Loucy (cell line): ENCODE measurements at regions not wholly inside any gene's neighbourhood (a gene's known extent, or its start where the extent isn't known, plus 50 kb on each side); places are given as distances from the start of the nearest gene placed in this dataset.

Source experiments
- EZH2phosphoT487 ChIP-seq: fragments of 200-600 bp; IDR thresholded peaks from 2 replicates; pipeline ENCODE4 v1.6.1; 2018; ENCODE audit warnings: antibody characterized with exemption, mild to moderate bottlenecking, moderate library complexity, borderline replicate concordance
- TF ChIP-seq, protein P1 (sequence below): fragments of 200-600 bp; sonication (generic); conservative IDR thresholded peaks from 2 replicates; pipeline ENCODE4 v1.5.1; 2014; ENCODE audit warnings: mild to moderate bottlenecking, antibody characterized with exemption, low read length

DNA sequence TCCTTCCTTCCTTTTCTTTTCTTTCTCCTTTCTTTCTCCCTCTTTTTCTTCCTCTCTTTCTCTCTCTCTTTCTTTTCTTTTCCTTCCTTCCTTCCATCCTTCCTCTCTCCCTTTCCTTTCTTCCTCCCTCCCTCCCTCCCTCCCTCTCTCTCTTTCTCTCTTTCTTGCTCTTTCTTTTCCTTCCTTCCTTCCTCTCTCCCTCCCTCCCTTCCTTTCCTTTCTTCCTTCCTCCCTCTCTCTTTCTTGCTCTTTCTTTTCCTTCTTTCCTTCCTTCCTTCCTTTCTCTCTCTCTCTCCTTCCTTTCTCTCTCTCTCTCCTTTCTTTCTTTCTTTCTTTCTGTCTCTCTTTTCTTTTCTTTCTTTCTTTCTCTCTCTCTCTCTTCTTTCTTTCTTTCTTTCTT lies 207.6 kb downstream of the ATP23 start:
- TF ChIP-seq, protein P1, sequence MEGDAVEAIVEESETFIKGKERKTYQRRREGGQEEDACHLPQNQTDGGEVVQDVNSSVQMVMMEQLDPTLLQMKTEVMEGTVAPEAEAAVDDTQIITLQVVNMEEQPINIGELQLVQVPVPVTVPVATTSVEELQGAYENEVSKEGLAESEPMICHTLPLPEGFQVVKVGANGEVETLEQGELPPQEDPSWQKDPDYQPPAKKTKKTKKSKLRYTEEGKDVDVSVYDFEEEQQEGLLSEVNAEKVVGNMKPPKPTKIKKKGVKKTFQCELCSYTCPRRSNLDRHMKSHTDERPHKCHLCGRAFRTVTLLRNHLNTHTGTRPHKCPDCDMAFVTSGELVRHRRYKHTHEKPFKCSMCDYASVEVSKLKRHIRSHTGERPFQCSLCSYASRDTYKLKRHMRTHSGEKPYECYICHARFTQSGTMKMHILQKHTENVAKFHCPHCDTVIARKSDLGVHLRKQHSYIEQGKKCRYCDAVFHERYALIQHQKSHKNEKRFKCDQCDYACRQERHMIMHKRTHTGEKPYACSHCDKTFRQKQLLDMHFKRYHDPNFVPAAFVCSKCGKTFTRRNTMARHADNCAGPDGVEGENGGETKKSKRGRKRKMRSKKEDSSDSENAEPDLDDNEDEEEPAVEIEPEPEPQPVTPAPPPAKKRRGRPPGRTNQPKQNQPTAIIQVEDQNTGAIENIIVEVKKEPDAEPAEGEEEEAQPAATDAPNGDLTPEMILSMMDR: no peak
- no peak for TF ChIP-seq EZH2phosphoT487
